ENCODE measurements at regions not wholly inside any gene's neighbourhood (a gene's known extent, or its start where the extent isn't known, plus 50 kb on each side); places are given as distances from the start of the nearest gene placed in this dataset.
"Not testable (repeated sequence)": the region's sequence is repeated elsewhere in the genome, so short reads cannot be mapped to it uniquely, and the experiment has no call there.

- H3K27ac ChIP-seq, result no peak overlapping the region
- H3K27me3 ChIP-seq, result no peaks in the 10 kb centered on the region
- intact Hi-C loops (cut with DNase I; ENCODE audit: low total_unique reads), result no loop called here
- H3K9me3 ChIP-seq, result peaks cover 0 to 17% (median 9%) of the 10 kb centered on the region in 3 donors
- no peaks in the 10 kb centered on the region for H3K36me3 ChIP-seq
- H3K4me3 ChIP-seq, result no peak overlapping the region
- no peak for TF ChIP-seq CTCF (IDR thresholded peaks at IDR 0.05)
- H3K4me1 ChIP-seq, result no peaks in the 10 kb centered on the region
- no peak for DNase-seq
Measured at GRCh38 chrX:1904663-1905218, 289.9 kb downstream of the ASMT start.

GRCh38 chrX:1906028-1906427 is 291.2 kb downstream of the ASMT start:
- Histone ChIP-seq H3K27ac (no peak overlapping the region), H3K36me3 (no peaks in the 10 kb centered on the region), H3K9me3 (peaks cover 0 to 17% (median 9%) of the 10 kb centered on the region in 3 donors), H3K4me3 (no peak overlapping the region), H3K4me1 (no peaks in the 10 kb centered on the region), H3K27me3 (no peaks in the 10 kb centered on the region)
- intact Hi-C loops (cut with DNase I; ENCODE audit: low total_unique reads), result no loop called here
- no peak for DNase-seq
- no peak for TF ChIP-seq CTCF (IDR thresholded peaks at IDR 0.05)

GRCh38 chrX:1908996-1909395 is 294.1 kb downstream of the ASMT start:
- H3K27ac ChIP-seq; H3K4me1 ChIP-seq; H3K4me3 ChIP-seq; H3K36me3 ChIP-seq; intact Hi-C loops (cut with DNase I; ENCODE audit: low total_unique reads); H3K27me3 ChIP-seq: not testable (repeated sequence)
- peaks cover 0 to 17% (median 9%) of the 10 kb centered on the region in 3 donors for H3K9me3 ChIP-seq
- peak in 1 of 2 donors; percentile 33 for DNase-seq

GRCh38 chrX:1909419-1910206 is 294.8 kb downstream of the ASMT start:
- peak in 1 of 2 donors; percentile 40 for DNase-seq
- no peak for TF ChIP-seq CTCF (IDR thresholded peaks at IDR 0.05)
- intact Hi-C loops (cut with DNase I; ENCODE audit: low total_unique reads), result no loop called here

GRCh38 chrX:1910207-1910470 is 295.3 kb downstream of the ASMT start:
- H3K4me3 ChIP-seq, result no peak overlapping the region
- TF ChIP-seq CTCF (IDR thresholded peaks at IDR 0.05), result no peak
- no peaks in the 10 kb centered on the region for H3K36me3 ChIP-seq
- intact Hi-C loops (cut with DNase I; ENCODE audit: low total_unique reads), result no loop called here
- H3K27me3 ChIP-seq, result no peaks in the 10 kb centered on the region
- no peak overlapping the region for H3K27ac ChIP-seq
- peaks cover 0 to 17% (median 9%) of the 10 kb centered on the region in 3 donors for H3K9me3 ChIP-seq
- H3K4me1 ChIP-seq, result no peaks in the 10 kb centered on the region
- DNase-seq, result no peak

More at GRCh38 chrX:1909419-1910206, 294.8 kb downstream of the ASMT start:
- Histone ChIP-seq H3K36me3 (no peaks in the 10 kb centered on the region), H3K27ac (no peak overlapping the region), H3K27me3 (no peaks in the 10 kb centered on the region), H3K9me3 (peaks cover 0 to 17% (median 9%) of the 10 kb centered on the region in 3 donors), H3K4me3 (no peak overlapping the region), H3K4me1 (no peaks in the 10 kb centered on the region)

GRCh38 chrX:1911401-1912128 is 296.7 kb downstream of the ASMT start:
- H3K4me3 ChIP-seq, result no peak overlapping the region
- no peak overlapping the region for H3K27ac ChIP-seq
- peaks cover 0 to 12% (median 0%) of the 10 kb centered on the region in 3 donors for H3K9me3 ChIP-seq
- no peak for DNase-seq
- intact Hi-C loops (cut with DNase I; ENCODE audit: low total_unique reads), result no loop called here
- H3K36me3 ChIP-seq, result no peaks in the 10 kb centered on the region
- no peaks in the 10 kb centered on the region for H3K27me3 ChIP-seq
- no peaks in the 10 kb centered on the region for H3K4me1 ChIP-seq
- TF ChIP-seq CTCF (IDR thresholded peaks at IDR 0.05), result no peak
